ENCODE measurements at regions not wholly inside any gene's neighbourhood (a gene's known extent, or its start where the extent isn't known, plus 50 kb on each side); places are given as distances from the start of the nearest gene placed in this dataset.

DNA sequence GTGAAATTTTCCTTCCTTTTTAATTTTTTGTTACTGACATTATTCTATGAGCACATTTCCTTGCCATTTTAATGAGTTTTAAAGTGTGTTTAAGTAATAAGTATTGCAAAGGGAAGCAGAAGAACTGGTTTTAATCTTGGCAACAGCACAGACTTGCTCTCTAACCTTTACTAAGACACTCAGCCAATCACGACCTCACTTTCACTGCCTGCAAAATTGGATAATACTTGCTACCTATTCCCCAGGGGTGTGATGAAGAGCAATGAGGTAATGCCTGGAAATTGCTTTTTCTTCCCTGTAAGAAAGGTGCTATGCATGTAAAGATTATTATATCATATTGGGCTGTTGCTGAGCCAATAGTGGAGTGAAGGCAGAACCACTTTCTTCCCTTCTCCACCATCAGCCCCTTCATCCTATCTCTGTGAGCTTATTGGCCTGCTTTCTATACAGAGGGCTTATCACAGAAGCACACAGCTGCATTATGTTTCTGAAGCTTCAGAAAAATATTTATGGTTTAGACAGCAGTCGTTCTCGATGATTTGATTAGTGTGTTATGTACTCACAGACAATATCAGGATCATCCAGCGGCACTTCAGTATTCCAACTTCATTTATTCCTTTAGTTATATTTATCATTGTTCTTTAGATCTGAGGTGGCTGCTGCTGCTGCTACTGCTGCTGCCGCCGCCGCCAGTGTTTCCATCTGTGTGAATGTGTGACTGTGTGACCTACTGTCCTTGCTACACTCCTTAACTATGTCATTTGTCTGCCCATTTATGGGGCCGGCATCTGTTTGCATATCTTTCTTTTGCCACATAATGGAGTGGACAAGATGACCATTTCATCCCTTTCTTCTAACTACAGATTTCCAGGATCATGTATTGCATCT is 255.1 kb downstream of the C4orf33 start:
- no peak for DNase-seq
- ATAC-seq = no peak

GRCh38 chr4:129352480-129352879 is 256.5 kb downstream of the C4orf33 start:
- DNase-seq (no peak), ATAC-seq (no peak)

DNA sequence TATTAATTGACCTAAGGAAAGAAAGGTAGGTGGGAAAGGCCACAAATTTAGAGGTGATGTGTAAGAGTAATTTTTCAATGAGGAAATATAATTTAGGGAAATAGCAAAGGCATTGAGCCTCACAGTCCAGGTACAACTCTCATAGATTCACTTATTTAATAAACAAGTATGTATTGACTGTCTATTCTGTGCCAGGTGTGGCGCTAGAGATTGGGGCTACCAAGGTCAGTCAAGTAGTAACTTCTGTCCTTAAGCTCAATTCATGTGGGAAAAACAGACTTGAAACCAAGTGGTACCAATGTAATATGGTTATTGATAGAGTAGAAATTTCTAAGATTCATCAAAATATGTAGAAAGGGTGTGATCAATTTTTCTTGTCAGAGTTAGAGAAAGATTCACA is 257.5 kb downstream of the C4orf33 start:
- DNase-seq (no peak), ATAC-seq (no peak)

GRCh38 chr4:129355031-129355430 is 259.1 kb downstream of the C4orf33 start:
- ATAC-seq = no peak
- no peak for DNase-seq

GRCh38 chr4:129355516-129355915 is 259.6 kb downstream of the C4orf33 start:
- ATAC-seq = no peak
- DNase-seq = no peak

DNA sequence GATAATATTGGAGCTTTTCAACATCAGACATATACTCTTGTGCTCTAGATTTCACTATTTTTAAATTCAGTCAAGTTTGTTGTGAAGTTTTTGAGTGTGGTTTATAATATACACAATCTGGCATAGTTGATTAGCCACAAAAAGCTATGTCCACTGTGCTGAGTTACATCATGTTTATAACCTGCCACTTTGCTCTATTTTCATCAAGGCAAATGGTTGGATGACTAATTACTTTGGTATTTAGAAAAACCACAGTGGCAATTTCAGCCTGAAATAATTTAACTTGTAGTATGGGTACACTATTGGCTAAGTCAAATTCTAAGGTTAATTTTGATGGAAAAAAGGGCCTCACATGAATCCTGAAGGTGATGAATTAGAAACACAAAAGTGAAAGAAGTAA is 262.6 kb downstream of the C4orf33 start:
- DNase-seq = no peak
- peak; percentile 36 for ATAC-seq

- ATAC-seq = no peak
- DNase-seq = no peak
Measured at GRCh38 chr4:129359461-129359860, 263.5 kb downstream of the C4orf33 start.

DNA sequence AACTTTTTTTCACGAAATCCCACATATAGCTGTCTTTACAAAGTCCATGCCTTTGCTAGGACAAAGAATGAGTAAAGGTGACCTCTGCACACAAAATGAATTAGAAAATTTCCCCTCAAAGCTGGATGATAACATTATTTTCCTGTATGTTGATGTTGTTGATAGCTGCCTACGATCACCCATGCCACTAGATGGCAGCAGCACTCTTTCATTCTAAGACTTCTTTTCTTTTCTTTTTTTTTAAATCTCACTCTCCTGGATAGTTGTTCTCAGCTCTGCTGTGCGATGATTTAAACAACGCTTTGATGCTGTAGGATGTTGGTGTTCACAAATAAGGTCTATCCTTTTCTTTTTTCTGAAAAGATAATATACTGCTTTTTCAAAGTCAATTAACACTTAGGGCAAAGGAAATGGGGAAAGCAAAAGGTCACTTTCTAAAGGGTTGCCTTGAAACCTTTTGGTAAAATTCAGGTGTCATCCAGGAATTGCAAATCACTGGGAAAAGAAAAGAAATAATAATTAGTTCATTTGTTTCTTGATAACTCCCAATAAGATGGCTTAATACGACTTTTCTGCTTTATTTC is 266.8 kb downstream of the C4orf33 start:
- DNase-seq (peak; percentile 37), ATAC-seq (no peak)

DNA sequence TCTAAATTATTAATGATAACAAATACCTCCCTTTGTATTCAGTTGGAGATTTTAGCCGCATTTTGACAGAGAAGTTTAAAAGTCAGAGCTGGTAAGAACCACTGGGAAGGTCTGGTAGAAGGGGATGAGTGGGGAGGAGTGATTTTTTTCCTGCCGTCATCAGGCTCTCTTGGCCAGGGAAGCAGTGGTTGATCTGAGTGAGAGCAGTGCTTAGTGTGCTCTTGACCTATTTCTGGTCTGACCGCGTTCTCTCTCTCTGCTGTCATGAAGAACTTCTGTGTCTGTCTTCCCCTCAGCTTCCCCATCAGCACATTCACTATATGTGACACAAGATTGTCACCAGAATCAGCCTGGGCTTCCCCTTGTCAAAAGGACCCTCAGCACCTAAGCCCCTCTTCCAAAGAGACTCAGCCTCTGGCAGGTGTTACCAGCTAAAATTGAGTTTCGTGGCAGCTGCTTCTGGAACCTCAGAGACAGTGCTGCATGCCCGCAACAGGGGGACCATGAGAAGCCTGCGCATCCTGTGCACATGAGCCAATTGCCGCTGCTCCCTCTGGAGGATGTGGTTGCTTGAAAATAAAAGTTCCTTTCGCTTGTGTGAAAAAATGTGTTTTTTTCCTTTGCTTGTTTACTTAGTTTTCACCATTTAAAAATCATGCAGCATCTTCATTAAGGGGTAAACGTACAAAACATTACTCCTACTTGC is 268.9 kb downstream of the C4orf33 start:
- DNase-seq = peak; percentile 3
- no peak for ATAC-seq

- no peak for ATAC-seq
- no peak for DNase-seq
Measured at GRCh38 chr4:129369361-129370010, 273.5 kb downstream of the C4orf33 start.

GRCh38 chr4:129371065-129371464 is 275.1 kb downstream of the C4orf33 start:
- ATAC-seq (no peak), DNase-seq (no peak)

GRCh38 chr4:129371926-129372325 is 276.0 kb downstream of the C4orf33 start:
- no peak for DNase-seq
- ATAC-seq = no peak

- no peak for ATAC-seq
- DNase-seq = no peak
Measured at GRCh38 chr4:129377131-129377845, 281.3 kb downstream of the C4orf33 start.

DNA sequence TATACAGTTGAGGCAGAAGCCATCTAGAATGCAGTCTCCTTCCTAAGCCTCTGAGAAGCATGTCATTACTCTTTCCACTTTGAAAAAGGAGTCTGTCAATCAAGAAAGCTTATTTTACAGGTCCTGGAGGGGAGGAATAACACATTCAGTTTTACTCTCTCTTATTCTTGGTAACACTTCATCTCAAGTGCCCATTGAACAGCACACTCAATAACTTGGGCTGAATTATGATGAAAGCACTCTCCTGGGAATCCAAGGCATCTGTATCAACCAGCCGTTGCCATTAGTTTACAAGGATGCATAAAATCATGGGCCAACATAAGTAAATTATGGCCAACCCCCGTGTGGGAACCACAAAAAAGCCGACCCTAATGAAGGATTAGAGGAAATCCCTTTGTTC is 282.4 kb downstream of the C4orf33 start:
- no peak for DNase-seq
- no peak for ATAC-seq

GRCh38 chr4:129379429-129379828 is 283.5 kb downstream of the C4orf33 start:
- no peak for ATAC-seq
- no peak for DNase-seq

DNA sequence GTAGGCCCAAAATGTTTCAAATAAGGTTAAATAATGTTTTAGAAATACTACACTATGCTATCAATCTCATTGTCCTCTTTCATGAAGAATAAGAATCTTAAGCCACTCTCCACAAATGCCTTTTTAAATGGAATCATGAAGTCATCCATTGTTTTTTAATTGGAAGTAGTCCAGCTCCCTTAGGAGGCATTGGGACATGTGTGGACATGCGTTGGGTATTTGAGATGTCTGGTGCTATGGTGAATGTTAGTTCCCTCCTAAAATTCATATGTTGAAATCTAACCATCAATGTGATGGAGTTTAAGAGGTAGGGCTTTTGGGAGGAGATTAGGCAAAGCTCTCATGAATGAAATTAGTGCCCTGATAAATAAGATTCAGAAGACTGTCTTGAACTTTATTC is 289.0 kb downstream of the C4orf33 start:
- DNase-seq = no peak
- ATAC-seq = no peak

GRCh38 chr4:129387666-129388065 is 291.7 kb downstream of the C4orf33 start:
- DNase-seq (no peak), ATAC-seq (no peak)

GRCh38 chr4:129393976-129394375 is 298.0 kb downstream of the C4orf33 start:
- ATAC-seq = no peak
- DNase-seq = no peak

GRCh38 chr4:129394635-129395034 is 298.7 kb downstream of the C4orf33 start:
- DNase-seq = no peak
- no peak for ATAC-seq

- DNase-seq = no peak
- ATAC-seq = no peak
Measured at GRCh38 chr4:129403848-129404247, 307.9 kb downstream of the C4orf33 start.

- no peak for DNase-seq
- no peak for ATAC-seq
Measured at GRCh38 chr4:129410115-129410514, 314.2 kb downstream of the C4orf33 start.

- no peak for DNase-seq
- ATAC-seq = no peak
Measured at GRCh38 chr4:129415004-129415403, 319.1 kb downstream of the C4orf33 start.

Data from stimulated activated naive CD8-positive, alpha-beta T cell treated with anti-CD3 and anti-CD28 coated beads, Interleukin-15, Interleukin-2, amounts not matched to agents 100 U/mL and 50 U/mL, for 24 hours (primary cell).